Left colon (tissue), 2 donors: ENCODE measurements at regions not wholly inside any gene's neighbourhood (a gene's known extent, or its start where the extent isn't known, plus 50 kb on each side); places are given as distances from the start of the nearest gene placed in this dataset.
"Not testable (repeated sequence)": the region's sequence is repeated elsewhere in the genome, so short reads cannot be mapped to it uniquely, and the experiment has no call there.

ENCODE experiments used
- ATAC-seq: fragments of 200-7000 bp; cut with Tn5 transposase; one replicate; pipeline ENCODE4 v1.9.1; 2020; ENCODE audit warnings: mild to moderate bottlenecking, moderate library complexity
- DNase-seq, 2 donors: peaks; one replicate each; pipeline ENCODE4 v3.0.0-alpha.2; 2020
- intact Hi-C, 2 donors: fragments of 100-400 bp; cut with DNase I in 1 of 2; cut with micrococcal nuclease in 1 of 2; formaldehyde crosslinking; loops; one replicate each; pipeline versions ENCODE4 v1.11.2 to v1.14.0; 2022; cut with DNase I, micrococcal nuclease
- donor health status: DM: no; HTN: no; CAD: no.
- donor health status: DM: yes; HTN: yes; CAD: no.

- no peak for ATAC-seq
- no peak for DNase-seq
- intact Hi-C loops: no loop called here
Measured at GRCh38 chr15:59841036-59841435, 151.9 kb upstream of the BNIP2 start.

- ATAC-seq: no peak
- intact Hi-C loops: no loop called here
Measured at GRCh38 chr15:59839906-59840305, 150.8 kb upstream of the BNIP2 start.

GRCh38 chr15:59838900-59839299 is 149.8 kb upstream of the BNIP2 start:
- intact Hi-C loops: no loop called here
- ATAC-seq (no peak), DNase-seq (no peak)

More at GRCh38 chr15:59839906-59840305, 150.8 kb upstream of the BNIP2 start:
- no peak for DNase-seq

GRCh38 chr15:59835776-59836175 is 146.7 kb upstream of the BNIP2 start:
- intact Hi-C loops: no loop called here
- ATAC-seq: no peak
- DNase-seq: no peak

- no peak for ATAC-seq
- DNase-seq: no peak
- intact Hi-C loops: no loop called here
Measured at GRCh38 chr15:59834528-59834927, 145.4 kb upstream of the BNIP2 start.

GRCh38 chr15:59833366-59833765 is 144.2 kb upstream of the BNIP2 start:
- ATAC-seq: no peak
- intact Hi-C loops: no loop called here

GRCh38 chr15:59830873-59831272 is 141.8 kb upstream of the BNIP2 start:
- DNase-seq (no peak), ATAC-seq (no peak)
- intact Hi-C loops: no loop called here

More at GRCh38 chr15:59833366-59833765, 144.2 kb upstream of the BNIP2 start:
- no peak for DNase-seq

GRCh38 chr15:59830098-59830497 is 141.0 kb upstream of the BNIP2 start:
- DNase-seq (no peak), ATAC-seq (no peak)
- intact Hi-C loops: no loop called here

GRCh38 chr15:59828861-59829260 is 139.7 kb upstream of the BNIP2 start:
- intact Hi-C loops: no loop called here
- DNase-seq: no peak
- no peak for ATAC-seq

GRCh38 chr15:59828263-59828662 is 139.1 kb upstream of the BNIP2 start:
- ATAC-seq: no peak
- intact Hi-C loops: no loop called here
- no peak for DNase-seq

GRCh38 chr15:59825901-59826300 is 136.8 kb upstream of the BNIP2 start:
- no peak for DNase-seq
- intact Hi-C loops: no loop called here
- ATAC-seq: no peak

GRCh38 chr15:59821286-59821685 is 132.2 kb upstream of the BNIP2 start:
- no peak for ATAC-seq
- intact Hi-C loops: no loop called here
- no peak for DNase-seq

GRCh38 chr15:59819092-59819491 is 130.0 kb upstream of the BNIP2 start:
- no peak for DNase-seq
- intact Hi-C loops: no loop called here
- no peak for ATAC-seq

GRCh38 chr15:59818336-59818735 is 129.2 kb upstream of the BNIP2 start:
- intact Hi-C loops: no loop called here
- no peak for ATAC-seq

GRCh38 chr15:59817834-59818233 is 128.7 kb upstream of the BNIP2 start:
- intact Hi-C loops: no loop called here
- DNase-seq: no peak
- ATAC-seq: no peak

More at GRCh38 chr15:59818336-59818735, 129.2 kb upstream of the BNIP2 start:
- DNase-seq: no peak

GRCh38 chr15:59817053-59817452 is 127.9 kb upstream of the BNIP2 start:
- no peak for ATAC-seq

GRCh38 chr15:59814409-59814808 is 125.3 kb upstream of the BNIP2 start:
- intact Hi-C loops: no loop called here
- DNase-seq (no peak), ATAC-seq (no peak)

More at GRCh38 chr15:59817053-59817452, 127.9 kb upstream of the BNIP2 start:
- intact Hi-C loops: no loop called here
- no peak for DNase-seq

- no peak for ATAC-seq
- no peak for DNase-seq
- intact Hi-C loops: no loop called here
Measured at GRCh38 chr15:59812889-59813288, 123.8 kb upstream of the BNIP2 start.

GRCh38 chr15:59812250-59812870 is 123.2 kb upstream of the BNIP2 start:
- DNase-seq (no peak), ATAC-seq (no peak)
- intact Hi-C loops: no loop called here

- intact Hi-C loops, ATAC-seq: not testable (repeated sequence)
- peak in 1 of 2 donors; percentile 41 for DNase-seq
Measured at GRCh38 chr15:59803293-59803966, 114.3 kb upstream of the BNIP2 start.

- no peak for ATAC-seq
- DNase-seq: no peak
- intact Hi-C loops: no loop called here
Measured at GRCh38 chr15:59801649-59802048, 112.5 kb upstream of the BNIP2 start.
